ENCODE measurements at regions not wholly inside any gene's neighbourhood (a gene's known extent, or its start where the extent isn't known, plus 50 kb on each side); places are given as distances from the start of the nearest gene placed in this dataset.
"Not testable (repeated sequence)": the region's sequence is repeated elsewhere in the genome, so short reads cannot be mapped to it uniquely, and the experiment has no call there.

GRCh38 chr5:28961816-28962215 lies 1923.4 kb upstream of the CDH9 start:
- TF ChIP-seq CTCF (IDR thresholded peaks at IDR 0.05; ENCODE audit: insufficient read depth, low read depth, low read length, missing control alignments): no peak
- H3K4me3 ChIP-seq (ENCODE audit: low read length): no peak overlapping the region
- no peak for DNase-seq (ENCODE audit: low read depth)

GRCh38 chr5:28958581-28958980 lies 1920.2 kb upstream of the CDH9 start:
- TF ChIP-seq CTCF (IDR thresholded peaks at IDR 0.05; ENCODE audit: insufficient read depth, low read depth, low read length, missing control alignments): no peak
- H3K4me3 ChIP-seq (ENCODE audit: low read length): no peak overlapping the region
- DNase-seq (ENCODE audit: low read depth): peak; percentile 3

- no peak for DNase-seq (ENCODE audit: low read depth)
- H3K4me3 ChIP-seq (ENCODE audit: low read length): no peak overlapping the region
- TF ChIP-seq CTCF (IDR thresholded peaks at IDR 0.05; ENCODE audit: insufficient read depth, low read depth, low read length, missing control alignments): no peak
These were observed 1919.1 kb upstream of the CDH9 start for GRCh38 chr5:28957450-28957849.

GRCh38 chr5:28954074-28954473 lies 1915.7 kb upstream of the CDH9 start:
- H3K4me3 ChIP-seq (ENCODE audit: low read length): no peak overlapping the region
- no peak for DNase-seq (ENCODE audit: low read depth)
- TF ChIP-seq CTCF (IDR thresholded peaks at IDR 0.05; ENCODE audit: insufficient read depth, low read depth, low read length, missing control alignments): no peak

- H3K4me3 ChIP-seq (ENCODE audit: low read length): no peak overlapping the region
- DNase-seq (ENCODE audit: low read depth): no peak
- no peak for TF ChIP-seq CTCF (IDR thresholded peaks at IDR 0.05; ENCODE audit: insufficient read depth, low read depth, low read length, missing control alignments)
These were observed 1909.5 kb upstream of the CDH9 start for GRCh38 chr5:28947865-28948264.

- DNase-seq (ENCODE audit: low read depth): no peak
- TF ChIP-seq CTCF (IDR thresholded peaks at IDR 0.05; ENCODE audit: insufficient read depth, low read depth, low read length, missing control alignments): no peak
These were observed 1907.5 kb upstream of the CDH9 start for GRCh38 chr5:28945859-28946258.

GRCh38 chr5:28929366-28929765 lies 1891.0 kb upstream of the CDH9 start:
- H3K4me3 ChIP-seq (ENCODE audit: low read length); DNase-seq (ENCODE audit: low read depth): not testable (repeated sequence)

More at GRCh38 chr5:28945859-28946258, 1907.5 kb upstream of the CDH9 start:
- H3K4me3 ChIP-seq (ENCODE audit: low read length): no peak overlapping the region

GRCh38 chr5:28928327-28928790 lies 1890.0 kb upstream of the CDH9 start:
- H3K4me3 ChIP-seq (ENCODE audit: low read length); DNase-seq (ENCODE audit: low read depth): not testable (repeated sequence)

Measured in epithelial cell of esophagus (primary cell).